Uterus (tissue), 3 donors: ENCODE measurements at regions not wholly inside any gene's neighbourhood (a gene's known extent, or its start where the extent isn't known, plus 50 kb on each side); places are given as distances from the start of the nearest gene placed in this dataset.

ENCODE experiments used
- DNase-seq, 2 donors: peaks; one replicate each; pipeline ENCODE4 v3.0.0-alpha.2; 2019 to 2020
- H3K27ac ChIP-seq, 2 donors: fragments of 200-600 bp; sonication (generic); 1 replicate in 1 of 2; 2 replicates in 1 of 2; pipeline ENCODE4 v1.5.1; 2016 to 2018
- H3K27me3 ChIP-seq, 2 donors: fragments of 200-600 bp; sonication (generic); one replicate each; pipeline ENCODE4 v1.5.1; 2018 to 2019; ENCODE audit warnings: control low read depth in 1 of 2
- H3K36me3 ChIP-seq, 2 donors: fragments of 200-600 bp; sonication (generic); one replicate each; pipeline ENCODE4 v1.5.1; 2019; ENCODE audit warnings: control low read depth in 1 of 2
- H3K4me1 ChIP-seq, 2 donors: fragments of 200-600 bp; sonication (generic); one replicate each; pipeline ENCODE4 v1.5.1; 2018 to 2019; ENCODE audit warnings: control low read depth in 1 of 2
- H3K4me3 ChIP-seq, 2 donors: fragments of 200-600 bp; sonication (generic); 1 replicate in 1 of 2; 2 replicates in 1 of 2; pipeline ENCODE4 v1.5.1; 2018 to 2019; ENCODE audit warnings: mild to moderate bottlenecking in 1 of 2
- H3K9me3 ChIP-seq, 2 donors: fragments of 200-600 bp; sonication (generic); one replicate each; pipeline ENCODE4 v1.5.1; 2019; ENCODE audit warnings: control low read depth in 1 of 2
- POLR2A ChIP-seq, 2 donors: fragments of 450-650 bp; IDR thresholded peaks; one replicate each; pipeline ENCODE4 v1.6.1; 2016; ENCODE audit warnings: antibody characterized with exemption in 2 of 2, mild to moderate bottlenecking in 1 of 2, moderate library complexity in 1 of 2
- intact Hi-C: fragments of 100-400 bp; cut with DNase I; formaldehyde crosslinking; loops from one replicate; pipeline ENCODE4 v1.15.1; 2023; ENCODE audit warnings: low total_unique reads
- TF ChIP-seq, protein P1 (sequence below), 4 experiments: fragments of 200-600 bp in 2 of 4; fragments of 450-650 bp in 2 of 4; sonication (generic) in 2 of 4; IDR thresholded peaks; one replicate each; pipeline ENCODE4 v1.5.1; 2016 to 2019; ENCODE audit warnings: antibody characterized with exemption in 4 of 4, mild to moderate bottlenecking in 2 of 4, moderate library complexity in 1 of 4
- donor health status: DM: yes; HTN: yes; CAD: no.

DNA sequence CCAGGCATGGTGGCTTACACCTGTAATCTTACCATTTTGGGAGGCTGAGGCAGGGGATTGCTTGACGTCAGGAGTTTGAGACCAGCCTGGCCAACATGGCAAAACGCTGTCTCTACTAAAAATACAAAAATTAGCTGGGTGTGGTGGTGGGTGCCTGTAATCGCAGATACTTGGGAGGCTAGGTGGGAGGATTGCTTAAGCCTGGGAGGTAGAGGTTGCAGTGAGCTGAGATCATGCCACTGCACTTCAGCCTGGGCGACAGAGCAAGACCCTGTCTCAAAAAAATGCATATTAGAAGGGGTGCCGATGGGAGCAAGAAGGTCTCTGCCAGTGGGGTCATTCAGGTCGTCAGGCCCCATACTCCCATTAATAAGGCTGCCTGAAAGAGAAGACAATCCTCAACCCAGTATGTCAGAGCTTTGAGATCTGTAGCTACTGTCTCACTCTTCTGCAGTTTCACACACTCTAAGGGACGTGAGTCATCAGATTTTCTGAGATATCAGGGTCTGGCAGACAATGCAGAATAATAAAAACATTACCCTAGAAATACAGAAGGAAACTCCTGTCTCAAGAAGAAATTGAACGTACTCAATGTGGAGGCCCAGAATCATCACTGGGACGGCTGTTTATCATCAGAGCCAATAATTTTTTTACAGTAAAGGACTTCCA lies 176.7 kb upstream of the FAT1 start:
- H3K36me3 ChIP-seq, result no peaks in the 10 kb centered on the region
- H3K9me3 ChIP-seq, result no peaks in the 10 kb centered on the region
- no peak for DNase-seq
- no peaks in the 10 kb centered on the region for H3K27me3 ChIP-seq
- no peaks in the 10 kb centered on the region for H3K4me1 ChIP-seq
- TF ChIP-seq, protein P1, sequence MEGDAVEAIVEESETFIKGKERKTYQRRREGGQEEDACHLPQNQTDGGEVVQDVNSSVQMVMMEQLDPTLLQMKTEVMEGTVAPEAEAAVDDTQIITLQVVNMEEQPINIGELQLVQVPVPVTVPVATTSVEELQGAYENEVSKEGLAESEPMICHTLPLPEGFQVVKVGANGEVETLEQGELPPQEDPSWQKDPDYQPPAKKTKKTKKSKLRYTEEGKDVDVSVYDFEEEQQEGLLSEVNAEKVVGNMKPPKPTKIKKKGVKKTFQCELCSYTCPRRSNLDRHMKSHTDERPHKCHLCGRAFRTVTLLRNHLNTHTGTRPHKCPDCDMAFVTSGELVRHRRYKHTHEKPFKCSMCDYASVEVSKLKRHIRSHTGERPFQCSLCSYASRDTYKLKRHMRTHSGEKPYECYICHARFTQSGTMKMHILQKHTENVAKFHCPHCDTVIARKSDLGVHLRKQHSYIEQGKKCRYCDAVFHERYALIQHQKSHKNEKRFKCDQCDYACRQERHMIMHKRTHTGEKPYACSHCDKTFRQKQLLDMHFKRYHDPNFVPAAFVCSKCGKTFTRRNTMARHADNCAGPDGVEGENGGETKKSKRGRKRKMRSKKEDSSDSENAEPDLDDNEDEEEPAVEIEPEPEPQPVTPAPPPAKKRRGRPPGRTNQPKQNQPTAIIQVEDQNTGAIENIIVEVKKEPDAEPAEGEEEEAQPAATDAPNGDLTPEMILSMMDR (IDR thresholded peaks at IDR 0.05), result no peak
- TF ChIP-seq POLR2A (IDR thresholded peaks at IDR 0.05), result no peak
- intact Hi-C loops, result no loop called here
- H3K27ac ChIP-seq, result no peak overlapping the region
- no peak overlapping the region for H3K4me3 ChIP-seq

DNA sequence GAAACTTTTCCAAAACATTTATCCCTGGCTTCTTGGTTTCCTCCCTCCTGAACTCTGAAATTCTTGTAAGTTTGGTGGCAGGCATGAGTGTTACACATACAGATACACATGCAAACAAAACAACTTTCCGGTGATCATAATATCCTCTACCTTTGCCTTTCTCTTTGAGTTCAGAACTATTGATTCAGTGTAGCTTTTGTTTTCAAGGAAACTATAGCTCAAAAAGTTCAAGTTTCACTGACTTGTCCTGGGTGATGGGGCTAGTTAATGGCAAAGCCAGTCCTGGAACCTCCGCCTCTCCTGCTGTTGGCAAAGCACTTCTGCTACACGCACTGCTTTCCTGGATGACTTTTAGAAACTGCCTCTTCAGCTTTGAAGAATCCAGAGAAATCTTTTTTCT lies 177.3 kb upstream of the FAT1 start:
- Histone ChIP-seq H3K27ac (no peak overlapping the region), H3K36me3 (no peaks in the 10 kb centered on the region), H3K27me3 (no peaks in the 10 kb centered on the region), H3K9me3 (no peaks in the 10 kb centered on the region), H3K4me1 (no peaks in the 10 kb centered on the region), H3K4me3 (no peak overlapping the region)
- intact Hi-C loops, result no loop called here
- no peak for DNase-seq
- TF ChIP-seq POLR2A (IDR thresholded peaks at IDR 0.05), result no peak
- TF ChIP-seq, protein P1 (IDR thresholded peaks at IDR 0.05), result no peak

GRCh38 chr4:186901850-186902249 lies 178.2 kb upstream of the FAT1 start:
- H3K36me3 ChIP-seq, result no peaks in the 10 kb centered on the region
- TF ChIP-seq, protein P1 (IDR thresholded peaks at IDR 0.05), result no peak
- TF ChIP-seq POLR2A (IDR thresholded peaks at IDR 0.05), result no peak
- no peaks in the 10 kb centered on the region for H3K9me3 ChIP-seq
- no peak for DNase-seq
- H3K4me1 ChIP-seq, result no peaks in the 10 kb centered on the region
- no peak overlapping the region for H3K27ac ChIP-seq
- H3K27me3 ChIP-seq, result no peaks in the 10 kb centered on the region
- no peak overlapping the region for H3K4me3 ChIP-seq
- intact Hi-C loops, result no loop called here

DNA sequence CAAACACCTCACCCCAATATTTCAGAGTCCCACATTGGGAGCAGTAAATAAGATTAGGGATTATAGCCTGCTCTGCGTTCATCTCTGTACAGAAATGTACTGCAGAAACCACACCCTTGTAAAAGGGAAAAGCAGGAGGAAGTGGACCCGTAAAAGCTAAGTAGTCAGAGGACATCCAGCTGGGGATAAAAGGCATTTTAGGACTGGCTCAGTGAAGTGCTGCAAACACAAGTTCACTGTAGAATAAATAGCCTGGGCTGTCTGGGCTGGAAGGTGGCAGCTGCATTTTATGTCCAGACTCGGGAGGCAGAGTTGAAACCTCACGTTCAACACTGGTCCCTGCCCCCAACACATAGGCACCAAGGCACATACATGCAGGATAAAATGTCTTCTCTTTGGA lies 178.7 kb upstream of the FAT1 start:
- Histone ChIP-seq H3K27ac (no peak overlapping the region), H3K27me3 (no peaks in the 10 kb centered on the region), H3K4me1 (no peaks in the 10 kb centered on the region), H3K9me3 (no peaks in the 10 kb centered on the region), H3K4me3 (no peak overlapping the region), H3K36me3 (no peaks in the 10 kb centered on the region)
- intact Hi-C loops, result no loop called here
- DNase-seq, result no peak
- TF ChIP-seq, protein P1 (IDR thresholded peaks at IDR 0.05), result no peak
- no peak for TF ChIP-seq POLR2A (IDR thresholded peaks at IDR 0.05)

GRCh38 chr4:186904101-186904500 lies 180.4 kb upstream of the FAT1 start:
- Histone ChIP-seq H3K4me1 (no peaks in the 10 kb centered on the region), H3K4me3 (no peak overlapping the region), H3K9me3 (no peaks in the 10 kb centered on the region), H3K27ac (no peak overlapping the region), H3K27me3 (no peaks in the 10 kb centered on the region), H3K36me3 (no peaks in the 10 kb centered on the region)
- no peak for DNase-seq
- intact Hi-C loops, result no loop called here
- no peak for TF ChIP-seq POLR2A (IDR thresholded peaks at IDR 0.05)
- TF ChIP-seq, protein P1 (IDR thresholded peaks at IDR 0.05), result no peak
